ENCODE measurements at regions not wholly inside any gene's neighbourhood (a gene's known extent, or its start where the extent isn't known, plus 50 kb on each side); places are given as distances from the start of the nearest gene placed in this dataset.

- TF ChIP-seq, protein P1, sequence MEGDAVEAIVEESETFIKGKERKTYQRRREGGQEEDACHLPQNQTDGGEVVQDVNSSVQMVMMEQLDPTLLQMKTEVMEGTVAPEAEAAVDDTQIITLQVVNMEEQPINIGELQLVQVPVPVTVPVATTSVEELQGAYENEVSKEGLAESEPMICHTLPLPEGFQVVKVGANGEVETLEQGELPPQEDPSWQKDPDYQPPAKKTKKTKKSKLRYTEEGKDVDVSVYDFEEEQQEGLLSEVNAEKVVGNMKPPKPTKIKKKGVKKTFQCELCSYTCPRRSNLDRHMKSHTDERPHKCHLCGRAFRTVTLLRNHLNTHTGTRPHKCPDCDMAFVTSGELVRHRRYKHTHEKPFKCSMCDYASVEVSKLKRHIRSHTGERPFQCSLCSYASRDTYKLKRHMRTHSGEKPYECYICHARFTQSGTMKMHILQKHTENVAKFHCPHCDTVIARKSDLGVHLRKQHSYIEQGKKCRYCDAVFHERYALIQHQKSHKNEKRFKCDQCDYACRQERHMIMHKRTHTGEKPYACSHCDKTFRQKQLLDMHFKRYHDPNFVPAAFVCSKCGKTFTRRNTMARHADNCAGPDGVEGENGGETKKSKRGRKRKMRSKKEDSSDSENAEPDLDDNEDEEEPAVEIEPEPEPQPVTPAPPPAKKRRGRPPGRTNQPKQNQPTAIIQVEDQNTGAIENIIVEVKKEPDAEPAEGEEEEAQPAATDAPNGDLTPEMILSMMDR (IDR thresholded peaks at IDR 0.05): no peak
- ATAC-seq (no peak), DNase-seq (no peak)
- peaks cover 19 to 100% (median 76%) of the 10 kb centered on the region in 9 donors for H3K4me1 ChIP-seq
- peaks cover 0 to 41% (median 8%) of the 10 kb centered on the region in 9 donors for H3K36me3 ChIP-seq
- H3K9me3 ChIP-seq: no peaks in the 10 kb centered on the region
- intact Hi-C loops (cut with DNase I): loop anchor here in 3 of 10 donors (5.0 kb wide), 3 partner anchors 34 to 49 kb away; no protein-coding TSS in a partner anchor
- H3K27ac ChIP-seq: peak overlapping the region in 7 of 10 donors; percentile 12 to 97 (median 96)
- peaks cover 0 to 16% (median 0%) of the 10 kb centered on the region in 7 donors for H3K27me3 ChIP-seq
- H3K4me3 ChIP-seq: peak overlapping the region in 3 of 10 donors; percentile 82 to 93 (median 87)
- 65 to 69% methylated on average over 5 of the region's 5 CpGs for WGBS, 2 donors
These were observed 85.8 kb upstream of the IPO9 start for GRCh38 chr1:201742955-201743805.

DNA sequence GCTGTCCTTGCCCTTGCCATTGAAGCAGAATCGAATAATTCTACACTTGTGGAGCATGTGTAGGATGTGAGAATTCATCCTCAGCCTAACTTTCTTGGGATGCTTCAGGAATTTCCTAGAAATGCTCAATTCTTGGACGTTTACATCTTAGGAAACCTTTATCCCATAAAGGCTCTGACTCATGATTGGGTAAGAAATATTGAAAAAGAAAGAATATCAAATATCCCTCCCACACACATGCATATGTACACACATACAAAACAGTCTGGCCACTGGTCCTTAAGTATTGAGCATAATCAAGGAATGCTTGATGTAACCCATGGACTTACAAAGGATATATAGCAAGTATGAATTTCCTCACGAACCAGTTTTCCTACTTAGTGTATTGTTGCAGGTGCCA, 83.9 kb upstream of the IPO9 start:
- peaks cover 17 to 100% (median 81%) of the 10 kb centered on the region in 9 donors for H3K4me1 ChIP-seq
- ATAC-seq: no peak
- peaks cover 0 to 41% (median 8%) of the 10 kb centered on the region in 9 donors for H3K36me3 ChIP-seq
- WGBS, 2 donors: 32 to 44% methylated on average over 3 of the region's 3 CpGs
- H3K4me3 ChIP-seq: peak overlapping the region in 1 of 10 donors; percentile 3
- intact Hi-C loops (cut with DNase I): loop anchor here in 1 of 10 donors (5.0 kb wide), 1 partner anchor 42 kb away; no protein-coding TSS in a partner anchor
- H3K27me3 ChIP-seq: peaks cover 0 to 4% (median 0%) of the 10 kb centered on the region in 7 donors
- DNase-seq: no peak
- TF ChIP-seq, protein P1 (IDR thresholded peaks at IDR 0.05): no peak
- H3K9me3 ChIP-seq: no peaks in the 10 kb centered on the region
- peak overlapping the region in 6 of 10 donors; percentile 5 to 97 (median 14) for H3K27ac ChIP-seq

- Histone ChIP-seq H3K4me1 (peaks cover 20 to 100% (median 89%) of the 10 kb centered on the region in 9 donors), H3K9me3 (no peaks in the 10 kb centered on the region), H3K4me3 (no peak overlapping the region), H3K27me3 (no peaks in the 10 kb centered on the region), H3K27ac (peak overlapping the region in 6 of 10 donors; percentile 3 to 97 (median 10)), H3K36me3 (peaks cover 0 to 41% (median 8%) of the 10 kb centered on the region in 9 donors)
- no peak for ATAC-seq
- intact Hi-C loops (cut with DNase I): loop anchor here in 1 of 10 donors (5.0 kb wide), 1 partner anchor 41 kb away; no protein-coding TSS in a partner anchor
- DNase-seq: no peak
- TF ChIP-seq, protein P1 (IDR thresholded peaks at IDR 0.05): no peak
These were observed 82.8 kb upstream of the IPO9 start for GRCh38 chr1:201746156-201746555.

GRCh38 chr1:201747261-201747660, 81.7 kb upstream of the IPO9 start:
- ATAC-seq: no peak
- DNase-seq: no peak
- Histone ChIP-seq H3K4me1 (peaks cover 20 to 100% (median 89%) of the 10 kb centered on the region in 9 donors), H3K27ac (peak overlapping the region in 9 of 10 donors; percentile 3 to 97 (median 54)), H3K27me3 (no peaks in the 10 kb centered on the region), H3K4me3 (peak overlapping the region in 1 of 10 donors; percentile 5), H3K9me3 (no peaks in the 10 kb centered on the region), H3K36me3 (peaks cover 0 to 41% (median 8%) of the 10 kb centered on the region in 9 donors)
- TF ChIP-seq, protein P1 (IDR thresholded peaks at IDR 0.05): no peak
- 44 to 51% methylated on average over 5 of the region's 5 CpGs for WGBS, 2 donors
- intact Hi-C loops (cut with DNase I): loop anchor here in 1 of 10 donors (5.0 kb wide), 1 partner anchor 40 kb away; no protein-coding TSS in a partner anchor

Data from heart right ventricle (tissue), 16 donors.